Keratinocyte (primary cell): ENCODE measurements at regions not wholly inside any gene's neighbourhood (a gene's known extent, or its start where the extent isn't known, plus 50 kb on each side); places are given as distances from the start of the nearest gene placed in this dataset.

ENCODE experiments used
- DNase-seq: peaks from one replicate; pipeline ENCODE4 v3.0.0-alpha.2; 2011; ENCODE audit warnings: low read depth, missing footprints, low spot score
- FAIRE-seq: peaks from 2 replicates; lab custom pipeline; 2011; peaks lifted over from hg19 to GRCh38; lab: Jason Lieb, UNC
- H2AFZ ChIP-seq: 2 replicates; pipeline ENCODE4 v1.6.0; 2012; ENCODE audit warnings: low read length, control low read depth, inconsistent platforms; ENCODE audit not compliant: control insufficient read depth
- H3K27ac ChIP-seq: 2 replicates; pipeline ENCODE4 v1.5.1; 2011; ENCODE audit warnings: low read length; ENCODE audit not compliant: control insufficient read depth, insufficient read depth
- H3K27me3 ChIP-seq: 3 replicates; pipeline ENCODE4 v1.6.0; 2011; ENCODE audit warnings: low read length; ENCODE audit not compliant: control insufficient read depth, insufficient read depth; ENCODE audit errors: extremely low read depth
- H3K36me3 ChIP-seq, 2 experiments: 2 replicates in 1 of 2; 3 replicates in 1 of 2; pipeline ENCODE4 v1.5.1; 2011; ENCODE audit warnings: low read length in 2 of 2, mild to moderate bottlenecking in 1 of 2; ENCODE audit not compliant: control insufficient read depth in 2 of 2, insufficient read depth in 2 of 2; ENCODE audit errors: extremely low read depth in 1 of 2
- H3K4me1 ChIP-seq: 3 replicates; pipeline ENCODE4 v1.5.1; 2011; ENCODE audit warnings: low read length; ENCODE audit not compliant: control insufficient read depth, insufficient read depth; ENCODE audit errors: extremely low read depth
- H3K4me2 ChIP-seq: 3 replicates; pipeline ENCODE4 v1.6.0; 2011; ENCODE audit warnings: low read depth, low read length; ENCODE audit not compliant: control insufficient read depth, insufficient read depth; ENCODE audit errors: extremely low read depth
- H3K4me3 ChIP-seq, 3 experiments: fragments of 200-600 bp in 1 of 3; sonication (generic) in 1 of 3; 2 replicates in 2 of 3; 3 replicates in 1 of 3; pipeline ENCODE4 v1.5.1; 2011 to 2016; ENCODE audit warnings: low read length in 3 of 3, mild to moderate bottlenecking in 3 of 3, control low read depth in 2 of 3, inconsistent platforms in 1 of 3, low read depth in 1 of 3, mixed read lengths in 1 of 3, mixed run types in 1 of 3, moderate library complexity in 1 of 3; ENCODE audit not compliant: control insufficient read depth in 2 of 3, insufficient read depth in 2 of 3; ENCODE audit errors: extremely low read depth in 1 of 3
- H3K79me2 ChIP-seq: 2 replicates; pipeline ENCODE4 v1.6.0; 2012; ENCODE audit warnings: low read length; ENCODE audit not compliant: control insufficient read depth, insufficient read depth
- H3K9ac ChIP-seq: 3 replicates; pipeline ENCODE4 v1.6.0; 2011; ENCODE audit warnings: low read length; ENCODE audit not compliant: control insufficient read depth, insufficient read depth; ENCODE audit errors: extremely low read depth
- H3K9me1 ChIP-seq: 3 replicates; pipeline ENCODE4 v1.6.0; 2011; ENCODE audit warnings: low read length; ENCODE audit not compliant: control insufficient read depth, insufficient read depth; ENCODE audit errors: extremely low read depth
- H3K9me3 ChIP-seq: 2 replicates; pipeline ENCODE4 v1.5.1; 2012; ENCODE audit warnings: low read depth, low read length; ENCODE audit not compliant: control insufficient read depth
- H4K20me1 ChIP-seq: 3 replicates; pipeline ENCODE4 v1.6.0; 2011; ENCODE audit warnings: low read length; ENCODE audit not compliant: control insufficient read depth, insufficient read depth; ENCODE audit errors: extremely low read depth
- CTCF ChIP-seq, 3 experiments: IDR thresholded peaks in 1 of 3; conservative IDR thresholded peaks in 1 of 3; optimal IDR thresholded peaks in 1 of 3; 2 replicates in 2 of 3; 3 replicates in 1 of 3; pipeline versions ENCODE3 to v1.5.1; 2011; ENCODE audit warnings: low read length in 3 of 3, mild to moderate bottlenecking in 3 of 3, moderate library complexity in 2 of 3, control low read depth in 1 of 3, inconsistent platforms in 1 of 3; ENCODE audit not compliant: insufficient read depth in 2 of 3; ENCODE audit errors: extremely low read depth in 1 of 3
- EZH2 ChIP-seq: IDR thresholded peaks from one replicate; pipeline ENCODE4 v1.6.1; 2012; ENCODE audit warnings: inconsistent platforms, mild to moderate bottlenecking, low read length, moderate library complexity
- dilution Hi-C: fragments of 300-500 bp; cut with MboI; formaldehyde crosslinking; loops from one replicate; pipeline ENCODE4 v1.7.0; 2020; ENCODE audit warnings: low sequenced_read_pairs; ENCODE audit not compliant: extremely low pct_ligation_motif_present

GRCh38 chr3:101154401-101154800 is 161.2 kb upstream of the ABI3BP start:
- H3K4me3 ChIP-seq: no peak overlapping the region
- no peak overlapping the region for H3K9ac ChIP-seq
- H3K36me3 ChIP-seq: no peaks in the 10 kb centered on the region
- H3K27me3 ChIP-seq: no peaks in the 10 kb centered on the region
- FAIRE-seq: no peak
- no peak overlapping the region for H3K4me2 ChIP-seq
- TF ChIP-seq EZH2 (no peak), CTCF (optimal IDR thresholded peaks at IDR 0.05 in 1 of 3, IDR thresholded peaks at IDR 0.05 in 1 of 3, conservative IDR thresholded peaks at IDR 0.05 in 1 of 3; ENCODE audit: extremely low read depth in 1 of 3, insufficient read depth in 2 of 3, low read length in 3 of 3) (no peak)
- no peaks in the 10 kb centered on the region for H3K9me3 ChIP-seq
- H3K79me2 ChIP-seq: no peaks in the 10 kb centered on the region
- no peaks in the 10 kb centered on the region for H3K9me1 ChIP-seq
- dilution Hi-C loops: no loop called here
- no peak overlapping the region for H2AFZ ChIP-seq
- DNase-seq: no peak
- H3K27ac ChIP-seq: no peak overlapping the region
- no peaks in the 10 kb centered on the region for H4K20me1 ChIP-seq
- H3K4me1 ChIP-seq: no peaks in the 10 kb centered on the region

GRCh38 chr3:101151286-101151913 is 158.2 kb upstream of the ABI3BP start:
- Histone ChIP-seq H3K4me1 (no peaks in the 10 kb centered on the region), H3K79me2 (no peaks in the 10 kb centered on the region), H3K4me2 (no peak overlapping the region), H3K9ac (no peak overlapping the region), H3K9me3 (no peaks in the 10 kb centered on the region), H3K9me1 (no peaks in the 10 kb centered on the region), H2AFZ (no peak overlapping the region), H3K36me3 (no peaks in the 10 kb centered on the region), H4K20me1 (no peaks in the 10 kb centered on the region), H3K27me3 (no peaks in the 10 kb centered on the region), H3K27ac (no peak overlapping the region), H3K4me3 (no peak overlapping the region)
- DNase-seq (no peak), FAIRE-seq (no peak)
- dilution Hi-C loops: no loop called here
- no peak for TF ChIP-seq EZH2
- TF ChIP-seq CTCF (optimal IDR thresholded peaks at IDR 0.05 in 1 of 3, IDR thresholded peaks at IDR 0.05 in 1 of 3, conservative IDR thresholded peaks at IDR 0.05 in 1 of 3; ENCODE audit: extremely low read depth in 1 of 3, insufficient read depth in 2 of 3, low read length in 3 of 3): no peak
